Fibroblast of lung (primary cell): ENCODE measurements at regions not wholly inside any gene's neighbourhood (a gene's known extent, or its start where the extent isn't known, plus 50 kb on each side); places are given as distances from the start of the nearest gene placed in this dataset.

Source experiments
- EZH2 ChIP-seq: IDR thresholded peaks from 2 replicates; pipeline ENCODE4 v1.5.1; 2012; ENCODE audit warnings: low read length, control low read depth, mild to moderate bottlenecking; ENCODE audit errors: missing control alignments
- TF ChIP-seq, protein P1 (sequence below), 2 donors: IDR thresholded peaks in 1 of 2; conservative IDR thresholded peaks in 1 of 2; 1 replicate in 1 of 2; 2 replicates in 1 of 2; pipeline ENCODE4 v1.5.1; 2011 to 2012; ENCODE audit warnings: low read length in 2 of 2, control low read depth in 1 of 2, inconsistent platforms in 1 of 2, low read depth in 1 of 2, mild to moderate bottlenecking in 1 of 2

DNA sequence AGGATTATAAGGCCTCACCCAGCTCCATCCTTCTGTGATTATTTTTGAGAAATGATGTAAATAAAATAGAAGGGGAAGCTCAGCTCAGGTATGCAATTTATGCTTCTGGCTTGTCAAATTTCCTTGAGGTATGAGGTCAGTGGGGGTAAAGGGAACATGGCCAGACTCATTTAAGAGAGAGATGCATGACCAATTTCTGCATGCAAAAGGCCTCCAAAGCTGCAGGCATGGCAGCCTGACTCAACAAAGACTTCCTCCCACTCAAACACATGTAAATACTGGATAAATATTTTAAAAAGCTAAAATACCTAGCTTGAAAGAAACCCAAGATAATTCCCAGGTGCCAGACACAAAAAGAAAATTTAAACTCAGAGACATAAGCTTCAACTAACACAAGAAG lies 101.4 kb upstream of the SLC1A3 start:
- TF ChIP-seq, protein P1, sequence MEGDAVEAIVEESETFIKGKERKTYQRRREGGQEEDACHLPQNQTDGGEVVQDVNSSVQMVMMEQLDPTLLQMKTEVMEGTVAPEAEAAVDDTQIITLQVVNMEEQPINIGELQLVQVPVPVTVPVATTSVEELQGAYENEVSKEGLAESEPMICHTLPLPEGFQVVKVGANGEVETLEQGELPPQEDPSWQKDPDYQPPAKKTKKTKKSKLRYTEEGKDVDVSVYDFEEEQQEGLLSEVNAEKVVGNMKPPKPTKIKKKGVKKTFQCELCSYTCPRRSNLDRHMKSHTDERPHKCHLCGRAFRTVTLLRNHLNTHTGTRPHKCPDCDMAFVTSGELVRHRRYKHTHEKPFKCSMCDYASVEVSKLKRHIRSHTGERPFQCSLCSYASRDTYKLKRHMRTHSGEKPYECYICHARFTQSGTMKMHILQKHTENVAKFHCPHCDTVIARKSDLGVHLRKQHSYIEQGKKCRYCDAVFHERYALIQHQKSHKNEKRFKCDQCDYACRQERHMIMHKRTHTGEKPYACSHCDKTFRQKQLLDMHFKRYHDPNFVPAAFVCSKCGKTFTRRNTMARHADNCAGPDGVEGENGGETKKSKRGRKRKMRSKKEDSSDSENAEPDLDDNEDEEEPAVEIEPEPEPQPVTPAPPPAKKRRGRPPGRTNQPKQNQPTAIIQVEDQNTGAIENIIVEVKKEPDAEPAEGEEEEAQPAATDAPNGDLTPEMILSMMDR (conservative IDR thresholded peaks at IDR 0.05 in 1 of 2, IDR thresholded peaks at IDR 0.05 in 1 of 2; ENCODE audit: low read depth in 1 of 2, low read length in 2 of 2) = no peak
- no peak for TF ChIP-seq EZH2
